Nephron (organoid): ENCODE measurements at regions not wholly inside any gene's neighbourhood (a gene's known extent, or its start where the extent isn't known, plus 50 kb on each side); places are given as distances from the start of the nearest gene placed in this dataset.
A peak's percentile ranks its signal among the peaks of the same experiment; 100 is the strongest.
"Not testable (repeated sequence)": the region's sequence is repeated elsewhere in the genome, so short reads cannot be mapped to it uniquely, and the experiment has no call there.

ENCODE experiments used
- H3K27ac Mint-ChIP-seq, 3 experiments: 2 replicates each; pipeline ENCODE4 v1.8.0; 2020; ENCODE audit warnings: mixed read lengths in 3 of 3, mild to moderate bottlenecking in 2 of 3, moderate library complexity in 1 of 3
- H3K27me3 Mint-ChIP-seq: 2 replicates; pipeline ENCODE4 v1.8.0; 2021; ENCODE audit warnings: low read depth, mild to moderate bottlenecking, moderate library complexity, mixed read lengths
- H3K36me3 Mint-ChIP-seq: 2 replicates; pipeline ENCODE4 v1.8.0; 2020; ENCODE audit warnings: low read depth, mixed read lengths
- H3K4me1 Mint-ChIP-seq: 2 replicates; pipeline ENCODE4 v1.8.0; 2020; ENCODE audit warnings: mixed read lengths
- H3K4me3 Mint-ChIP-seq, 3 experiments: 2 replicates each; pipeline ENCODE4 v1.8.0; 2020; ENCODE audit warnings: mild to moderate bottlenecking in 3 of 3, mixed read lengths in 3 of 3, moderate library complexity in 2 of 3
- H3K9me3 Mint-ChIP-seq: 2 replicates; pipeline ENCODE4 v1.8.0; 2020; ENCODE audit warnings: mixed read lengths
- TF ChIP-seq, protein P1 (sequence below), 3 experiments: fragments of 200-600 bp; sonication (generic); IDR thresholded peaks; one replicate each; pipeline ENCODE4 v1.5.0; 2021; ENCODE audit warnings: antibody characterized with exemption in 3 of 3; ENCODE audit not compliant: unreplicated experiment in 3 of 3

DNA sequence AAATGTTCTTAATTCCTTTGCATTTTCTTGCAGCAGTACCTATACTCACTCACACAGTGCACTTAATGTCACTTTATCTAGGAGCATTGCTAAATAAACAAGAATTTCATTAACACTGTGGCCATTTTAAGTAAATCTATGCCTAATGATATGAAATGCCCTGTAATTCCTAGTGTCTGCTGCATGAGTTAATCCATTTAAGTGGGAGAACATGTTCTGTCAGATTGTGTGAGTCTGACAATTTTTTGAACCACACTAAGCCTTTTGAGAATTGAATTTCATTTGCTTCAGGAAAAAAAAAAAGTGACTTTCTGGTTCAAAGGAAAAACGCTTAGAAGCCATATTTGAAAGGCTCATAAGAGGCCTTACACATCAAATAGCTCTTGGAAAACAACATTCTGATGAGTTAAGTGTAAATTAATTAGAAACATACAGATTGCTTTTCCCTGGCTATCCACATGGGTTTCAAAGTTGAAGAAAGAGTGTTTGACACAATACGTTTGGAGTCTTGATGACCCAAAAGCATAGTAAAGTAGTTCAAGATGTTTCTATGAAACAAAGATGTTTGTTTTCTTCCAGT lies 446.7 kb upstream of the GRAMD2B start:
- Mint-ChIP-seq H3K9me3 (no peaks in the 10 kb centered on the region), H3K4me3 (no peak overlapping the region), H3K27me3 (no peaks in the 10 kb centered on the region), H3K4me1 (no peaks in the 10 kb centered on the region), H3K36me3 (no peaks in the 10 kb centered on the region), H3K27ac (no peak overlapping the region)
- TF ChIP-seq, protein P1, sequence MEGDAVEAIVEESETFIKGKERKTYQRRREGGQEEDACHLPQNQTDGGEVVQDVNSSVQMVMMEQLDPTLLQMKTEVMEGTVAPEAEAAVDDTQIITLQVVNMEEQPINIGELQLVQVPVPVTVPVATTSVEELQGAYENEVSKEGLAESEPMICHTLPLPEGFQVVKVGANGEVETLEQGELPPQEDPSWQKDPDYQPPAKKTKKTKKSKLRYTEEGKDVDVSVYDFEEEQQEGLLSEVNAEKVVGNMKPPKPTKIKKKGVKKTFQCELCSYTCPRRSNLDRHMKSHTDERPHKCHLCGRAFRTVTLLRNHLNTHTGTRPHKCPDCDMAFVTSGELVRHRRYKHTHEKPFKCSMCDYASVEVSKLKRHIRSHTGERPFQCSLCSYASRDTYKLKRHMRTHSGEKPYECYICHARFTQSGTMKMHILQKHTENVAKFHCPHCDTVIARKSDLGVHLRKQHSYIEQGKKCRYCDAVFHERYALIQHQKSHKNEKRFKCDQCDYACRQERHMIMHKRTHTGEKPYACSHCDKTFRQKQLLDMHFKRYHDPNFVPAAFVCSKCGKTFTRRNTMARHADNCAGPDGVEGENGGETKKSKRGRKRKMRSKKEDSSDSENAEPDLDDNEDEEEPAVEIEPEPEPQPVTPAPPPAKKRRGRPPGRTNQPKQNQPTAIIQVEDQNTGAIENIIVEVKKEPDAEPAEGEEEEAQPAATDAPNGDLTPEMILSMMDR (IDR thresholded peaks at IDR 0.05; ENCODE audit: unreplicated experiment in 3 of 3), result no peak

DNA sequence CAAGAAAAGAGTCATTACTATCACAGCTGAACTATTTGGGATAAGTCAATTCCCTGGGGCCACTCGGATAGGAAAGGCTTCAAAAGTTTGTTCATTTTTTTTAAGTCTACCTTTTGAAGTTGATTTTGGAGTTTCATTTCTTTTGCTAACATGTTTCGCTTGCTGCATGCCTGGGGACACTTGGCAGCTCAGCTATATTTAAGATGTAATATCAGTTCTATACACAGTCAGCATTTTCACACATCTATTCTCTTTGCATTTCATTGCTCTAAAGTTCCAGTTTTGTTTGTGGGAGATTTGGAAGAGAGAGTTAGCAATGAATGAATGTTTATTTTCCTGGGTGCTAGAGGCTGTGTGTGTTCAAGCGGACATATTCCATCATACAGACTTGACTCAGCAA lies 445.2 kb upstream of the GRAMD2B start:
- Mint-ChIP-seq H3K27ac (no peak overlapping the region), H3K4me3 (no peak overlapping the region), H3K27me3 (no peaks in the 10 kb centered on the region), H3K36me3 (no peaks in the 10 kb centered on the region), H3K9me3 (no peaks in the 10 kb centered on the region), H3K4me1 (no peaks in the 10 kb centered on the region)
- TF ChIP-seq, protein P1 (IDR thresholded peaks at IDR 0.05; ENCODE audit: unreplicated experiment in 3 of 3), result no peak

DNA sequence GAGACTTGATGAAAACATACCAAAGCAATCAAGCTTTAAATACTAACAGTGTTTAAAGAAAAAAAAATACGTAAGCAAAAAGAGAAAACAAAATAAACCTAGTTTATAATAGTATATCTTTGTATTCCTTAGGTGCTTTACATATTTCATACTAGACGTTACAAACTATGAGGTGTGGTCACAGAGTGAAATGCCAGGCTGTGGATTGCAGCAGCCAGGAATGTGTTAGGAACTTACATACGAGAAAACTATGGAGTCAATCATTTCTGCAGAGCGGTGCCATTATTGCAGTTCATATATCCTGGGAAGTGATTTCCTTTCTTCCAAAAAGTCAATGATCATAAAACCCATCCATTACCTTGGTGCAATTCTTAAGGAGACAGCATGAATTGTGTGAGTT lies 443.6 kb upstream of the GRAMD2B start:
- no peak overlapping the region for H3K27ac Mint-ChIP-seq
- no peak overlapping the region for H3K4me3 Mint-ChIP-seq
- no peaks in the 10 kb centered on the region for H3K4me1 Mint-ChIP-seq
- H3K9me3 Mint-ChIP-seq, result peaks cover 3% of the 10 kb centered on the region
- no peaks in the 10 kb centered on the region for H3K27me3 Mint-ChIP-seq
- TF ChIP-seq, protein P1 (IDR thresholded peaks at IDR 0.05; ENCODE audit: unreplicated experiment in 3 of 3), result no peak
- no peaks in the 10 kb centered on the region for H3K36me3 Mint-ChIP-seq

DNA sequence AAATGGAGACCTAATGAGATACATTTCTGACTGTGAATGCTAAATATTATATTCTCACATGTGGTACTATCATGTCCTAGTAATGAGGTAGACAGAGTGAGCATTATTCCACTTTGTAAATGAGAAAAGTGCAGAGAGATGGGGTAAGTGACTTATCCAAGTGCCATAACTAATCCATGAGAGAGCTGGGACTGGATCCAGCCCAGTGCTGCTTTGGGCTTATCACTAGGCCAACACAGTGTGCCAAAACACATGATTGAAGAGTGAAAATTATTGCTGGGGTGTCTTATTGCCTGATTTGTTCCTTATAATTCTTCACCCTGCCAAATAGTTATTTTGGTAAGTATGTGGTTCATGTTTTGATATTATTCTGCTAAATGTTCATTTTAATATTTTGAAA lies 442.2 kb upstream of the GRAMD2B start:
- Mint-ChIP-seq H3K27me3 (peaks cover 4% of the 10 kb centered on the region), H3K9me3 (peaks cover 16% of the 10 kb centered on the region), H3K4me1 (no peaks in the 10 kb centered on the region), H3K27ac (no peak overlapping the region), H3K4me3 (no peak overlapping the region), H3K36me3 (no peaks in the 10 kb centered on the region)
- TF ChIP-seq, protein P1 (IDR thresholded peaks at IDR 0.05; ENCODE audit: unreplicated experiment in 3 of 3), result no peak

DNA sequence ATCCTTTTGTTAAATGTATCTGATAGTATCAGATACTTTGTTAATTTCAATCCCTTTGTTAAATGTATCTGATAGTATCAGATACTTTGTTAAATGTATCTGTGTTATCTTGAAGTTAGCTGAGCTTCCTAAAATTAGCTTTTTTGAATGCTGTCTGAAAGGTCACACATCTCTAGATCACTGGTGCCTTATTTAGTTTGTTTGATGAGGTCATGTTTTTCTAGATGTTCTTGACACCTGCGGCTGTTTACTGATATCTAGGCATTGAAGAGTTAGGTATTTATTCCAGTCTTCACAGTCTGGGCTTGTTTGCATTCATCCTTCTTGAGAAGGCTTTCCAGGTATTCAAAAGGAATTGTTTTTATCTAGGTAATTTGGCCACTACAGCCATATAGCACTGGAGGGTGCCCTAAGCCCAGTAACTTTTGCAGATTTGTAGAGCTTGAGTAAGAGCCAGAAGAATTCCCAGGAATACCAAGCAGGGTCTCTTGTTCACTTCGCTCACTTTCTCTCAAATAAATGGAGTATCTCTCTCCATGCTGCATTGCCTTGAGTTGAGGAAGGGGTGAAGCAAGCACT lies 435.4 kb upstream of the GRAMD2B start:
- Mint-ChIP-seq H3K27ac (no peak overlapping the region), H3K36me3 (no peaks in the 10 kb centered on the region), H3K4me1 (no peaks in the 10 kb centered on the region), H3K27me3 (peaks cover 4% of the 10 kb centered on the region), H3K4me3 (no peak overlapping the region), H3K9me3 (peaks cover 17% of the 10 kb centered on the region)
- TF ChIP-seq, protein P1 (IDR thresholded peaks at IDR 0.05; ENCODE audit: unreplicated experiment in 3 of 3), result no peak

DNA sequence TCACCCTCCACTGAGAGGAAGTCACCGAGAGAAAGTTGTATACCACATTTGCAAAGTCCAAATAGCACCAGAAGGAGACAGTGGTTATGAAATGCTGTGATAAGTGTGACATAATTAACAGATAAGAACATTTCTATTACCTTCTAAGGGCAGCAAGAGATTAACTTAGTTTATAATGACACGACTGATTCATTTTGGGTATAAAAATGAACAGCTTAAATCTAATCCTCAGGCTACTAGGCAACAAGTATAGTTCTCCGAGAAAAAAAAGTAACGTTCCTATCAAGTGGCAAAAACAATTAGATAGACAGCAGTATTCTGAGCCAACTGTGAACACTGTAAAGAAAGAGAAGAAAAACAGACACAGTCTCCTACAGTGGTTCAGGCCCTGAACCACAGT lies 431.2 kb upstream of the GRAMD2B start:
- no peaks in the 10 kb centered on the region for H3K4me1 Mint-ChIP-seq
- TF ChIP-seq, protein P1 (IDR thresholded peaks at IDR 0.05; ENCODE audit: unreplicated experiment in 3 of 3), result no peak
- H3K4me3 Mint-ChIP-seq, result no peak overlapping the region
- H3K27ac Mint-ChIP-seq, result no peak overlapping the region
- H3K27me3 Mint-ChIP-seq, result no peaks in the 10 kb centered on the region
- H3K36me3 Mint-ChIP-seq, result peaks cover 2% of the 10 kb centered on the region
- H3K9me3 Mint-ChIP-seq, result peaks cover 1% of the 10 kb centered on the region

DNA sequence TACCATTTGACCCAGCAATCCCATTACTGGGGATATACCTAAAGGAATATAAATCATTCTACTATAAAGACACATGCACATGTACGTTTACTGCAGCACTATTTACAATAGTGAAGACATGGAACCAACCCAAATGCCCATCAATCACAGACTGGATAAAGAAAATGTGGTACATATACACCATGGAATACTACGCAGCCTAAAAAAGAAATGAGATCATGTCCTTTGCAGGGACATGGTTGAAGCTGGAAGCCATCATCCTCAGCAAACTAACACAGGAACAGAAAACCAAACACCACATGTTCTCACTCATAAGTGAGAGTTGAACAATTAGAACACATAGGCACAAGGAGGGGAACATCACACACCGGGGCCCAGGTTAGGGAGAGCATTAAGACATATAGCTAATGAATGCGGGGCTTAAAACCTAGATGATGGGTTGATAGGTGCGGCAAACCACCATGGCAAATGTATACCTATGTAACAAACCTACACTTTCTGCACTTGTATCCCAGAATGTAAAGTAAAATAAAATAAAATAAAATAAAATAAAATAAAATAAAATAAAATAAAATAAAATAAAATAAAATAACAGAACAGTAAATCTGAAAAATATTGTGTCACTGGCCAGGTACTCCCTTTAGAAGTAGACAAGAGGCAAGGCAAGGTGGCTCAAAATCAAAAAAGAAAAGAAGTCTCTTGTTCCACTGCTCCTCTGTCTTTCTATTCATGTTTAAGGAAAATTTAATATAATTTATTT lies 423.8 kb upstream of the GRAMD2B start:
- H3K27me3 Mint-ChIP-seq, H3K36me3 Mint-ChIP-seq, H3K4me3 Mint-ChIP-seq: not testable (repeated sequence)
- H3K27ac Mint-ChIP-seq, result peak overlapping the region in 2 of 3 experiments; percentile 10 to 37
- peaks cover 40% of the 10 kb centered on the region for H3K4me1 Mint-ChIP-seq
- peaks cover 15% of the 10 kb centered on the region for H3K9me3 Mint-ChIP-seq
